Transverse colon (tissue), 4 donors: ENCODE measurements at regions not wholly inside any gene's neighbourhood (a gene's known extent, or its start where the extent isn't known, plus 50 kb on each side); places are given as distances from the start of the nearest gene placed in this dataset.
"Not testable (repeated sequence)": the region's sequence is repeated elsewhere in the genome, so short reads cannot be mapped to it uniquely, and the experiment has no call there.

Source experiments
- DNase-seq: peaks from one replicate; pipeline ENCODE4 v3.0.0-alpha.2; 2019
- H3K27ac ChIP-seq, 4 donors: fragments of 200-600 bp; sonication (generic); 2 replicates each; pipeline ENCODE4 v1.5.1; 2016 to 2018; ENCODE audit warnings: inconsistent platforms in 4 of 4
- H3K27me3 ChIP-seq: fragments of 200-600 bp; sonication (generic); 2 replicates; pipeline ENCODE4 v1.5.1; 2017; ENCODE audit warnings: inconsistent platforms
- H3K36me3 ChIP-seq, 4 donors: fragments of 200-600 bp; sonication (generic); 2 replicates each; pipeline ENCODE4 v1.5.1; 2017 to 2019; ENCODE audit warnings: inconsistent platforms in 4 of 4
- H3K4me1 ChIP-seq, 4 donors: fragments of 200-600 bp; sonication (generic); 2 replicates each; pipeline ENCODE4 v1.5.1; 2017 to 2020; ENCODE audit warnings: inconsistent platforms in 4 of 4
- H3K4me3 ChIP-seq, 4 donors: fragments of 200-600 bp; sonication (generic); 1 replicate in 1 of 4; 2 replicates in 3 of 4; pipeline versions ENCODE4 v1.5.1 to v1.6.1; 2017 to 2019; ENCODE audit warnings: inconsistent platforms in 4 of 4
- H3K9me3 ChIP-seq, 2 donors: fragments of 200-600 bp; sonication (generic); 2 replicates each; pipeline ENCODE4 v1.5.1; 2017 to 2019; ENCODE audit warnings: inconsistent platforms in 2 of 2
- CTCF ChIP-seq, 5 experiments: fragments of 200-600 bp in 3 of 5; fragments of 450-650 bp in 2 of 5; sonication (generic) in 3 of 5; IDR thresholded peaks; 1 replicate in 2 of 5; 2 replicates in 3 of 5; pipeline ENCODE4 v1.5.1; 2016 to 2017; ENCODE audit warnings: antibody characterized with exemption in 5 of 5, inconsistent platforms in 3 of 5, mild to moderate bottlenecking in 2 of 5, moderate library complexity in 1 of 5
- EP300 ChIP-seq: sonication (generic); formaldehyde crosslinking; IDR thresholded peaks from one replicate; pipeline ENCODE4 v1.6.1; 2017; ENCODE audit warnings: antibody characterized with exemption, low read depth
- POLR2A ChIP-seq: fragments of 450-650 bp; IDR thresholded peaks from one replicate; pipeline ENCODE4 v1.6.1; 2016; ENCODE audit warnings: antibody characterized with exemption, mild to moderate bottlenecking, moderate library complexity
- POLR2AphosphoS5 ChIP-seq, 3 donors: sonication (generic); formaldehyde crosslinking; IDR thresholded peaks; one replicate each; pipeline ENCODE4 v1.6.1; 2016; ENCODE audit warnings: antibody characterized with exemption in 3 of 3
- WGBS, 2 donors: methylation state at CpG; one replicate each; pipeline ENCODE4 v1.1.5; 2018; ENCODE audit warnings: low coverage in 1 of 2; 5-methylcytosine and 5-hydroxymethylcytosine counted together
- in situ Hi-C, 4 donors: fragments of 200-750 bp; cut with MboI; loops; one replicate each; pipeline versions ENCODE4 v1.15.0 to v1.15.1; 2017; ENCODE audit warnings: low sequenced_read_pairs in 3 of 4, low pct_ligation_motif_present in 1 of 4, low pct_unique_long_range_greater_than_20kb in 1 of 4
- intact Hi-C: fragments of 100-400 bp; cut with DNase I; formaldehyde crosslinking; loops from one replicate; pipeline ENCODE4 v1.15.1; 2023; ENCODE audit warnings: low total_unique reads

- no peaks in the 10 kb centered on the region for H3K9me3 ChIP-seq
- in situ Hi-C loops (loop anchor here in 2 of 4 donors (10.0 to 25.0 kb wide), 2 partner anchors 184 to 186 kb away; no protein-coding TSS in a partner anchor), intact Hi-C loops (no loop called here)
- no peaks in the 10 kb centered on the region for H3K4me1 ChIP-seq
- H3K4me3 ChIP-seq: no peak overlapping the region
- H3K27me3 ChIP-seq: no peaks in the 10 kb centered on the region
- 56 to 72% methylated on average over 3 to 4 of the region's 4 CpGs for WGBS, 2 donors
- DNase-seq: no peak
- TF ChIP-seq EP300 (no peak), POLR2A (no peak), CTCF (IDR thresholded peaks at IDR 0.05) (no peak)
- H3K27ac ChIP-seq: no peak overlapping the region
- no peaks in the 10 kb centered on the region for H3K36me3 ChIP-seq
Observed at GRCh38 chr14:23728791-23729190, 92.6 kb downstream of the DHRS2 start.

- TF ChIP-seq POLR2A (no peak), CTCF (IDR thresholded peaks at IDR 0.05) (no peak), EP300 (no peak)
- Histone ChIP-seq H3K27me3 (no peaks in the 10 kb centered on the region), H3K4me1 (no peaks in the 10 kb centered on the region), H3K36me3 (no peaks in the 10 kb centered on the region), H3K27ac (no peak overlapping the region), H3K4me3 (no peak overlapping the region), H3K9me3 (no peaks in the 10 kb centered on the region)
- WGBS, 2 donors: 82 to 100% methylated on average over 4 to 8 of the region's 8 CpGs
- in situ Hi-C loops (loop anchor here in 2 of 4 donors (10.0 to 25.0 kb wide), 2 partner anchors 182 to 185 kb away; no protein-coding TSS in a partner anchor), intact Hi-C loops (no loop called here)
- no peak for DNase-seq
Observed at GRCh38 chr14:23729720-23730387, 93.7 kb downstream of the DHRS2 start.

GRCh38 chr14:23735394-23735793, 99.2 kb downstream of the DHRS2 start:
- TF ChIP-seq EP300 (no peak), POLR2AphosphoS5 (IDR thresholded peaks at IDR 0.05) (no peak), CTCF (IDR thresholded peaks at IDR 0.05) (no peak), POLR2A (no peak)
- H3K27ac ChIP-seq: no peak overlapping the region
- in situ Hi-C loops: loop anchor here in 1 of 4 donors (25.0 kb wide), 1 partner anchor 177 kb away; no protein-coding TSS in a partner anchor
- H3K4me3 ChIP-seq: no peak overlapping the region
- intact Hi-C loops: no loop called here
- no peaks in the 10 kb centered on the region for H3K36me3 ChIP-seq
- no peak for DNase-seq
- H3K9me3 ChIP-seq: no peaks in the 10 kb centered on the region
- H3K4me1 ChIP-seq: no peaks in the 10 kb centered on the region
- no peaks in the 10 kb centered on the region for H3K27me3 ChIP-seq

GRCh38 chr14:23744368-23744767, 108.2 kb downstream of the DHRS2 start:
- H3K36me3 ChIP-seq, H3K9me3 ChIP-seq, DNase-seq, H3K27me3 ChIP-seq, intact Hi-C loops, H3K27ac ChIP-seq, H3K4me3 ChIP-seq, H3K4me1 ChIP-seq: not testable (repeated sequence)
- in situ Hi-C loops: loop anchor here in 1 of 4 donors (25.0 kb wide), 1 partner anchor 168 kb away; no protein-coding TSS in a partner anchor
- 50 to 59% methylated on average over 2 to 6 of the region's 6 CpGs for WGBS, 2 donors

GRCh38 chr14:23750357-23750756, 114.2 kb downstream of the DHRS2 start:
- Histone ChIP-seq H3K4me3 (no peak overlapping the region), H3K27ac (no peak overlapping the region), H3K36me3 (no peaks in the 10 kb centered on the region), H3K27me3 (no peaks in the 10 kb centered on the region), H3K9me3 (no peaks in the 10 kb centered on the region), H3K4me1 (no peaks in the 10 kb centered on the region)
- in situ Hi-C loops: no loop called here
- no peak for DNase-seq
- TF ChIP-seq EP300: no peak
- no peak for TF ChIP-seq POLR2AphosphoS5 (IDR thresholded peaks at IDR 0.05)
- no peak for TF ChIP-seq CTCF (IDR thresholded peaks at IDR 0.05)
- no peak for TF ChIP-seq POLR2A
- intact Hi-C loops: no loop called here
- WGBS, 2 donors: 40 to 84% methylated on average over 1 to 4 of the region's 4 CpGs
